ENCODE measurements at regions not wholly inside any gene's neighbourhood (a gene's known extent, or its start where the extent isn't known, plus 50 kb on each side); places are given as distances from the start of the nearest gene placed in this dataset.

GRCh38 chr11:122597511-122597910 lies 58.0 kb upstream of the UBASH3B start:
- TF ChIP-seq CTCF (IDR thresholded peaks at IDR 0.05; ENCODE audit: borderline replicate concordance, extremely low read depth, low read length, poor library complexity, severe bottlenecking) (no peak), EZH2 (IDR thresholded peaks at IDR 0.05; ENCODE audit: borderline replicate concordance, low read depth, low read length, severe bottlenecking) (no peak)
